ENCODE measurements at regions not wholly inside any gene's neighbourhood (a gene's known extent, or its start where the extent isn't known, plus 50 kb on each side); places are given as distances from the start of the nearest gene placed in this dataset.

DNA sequence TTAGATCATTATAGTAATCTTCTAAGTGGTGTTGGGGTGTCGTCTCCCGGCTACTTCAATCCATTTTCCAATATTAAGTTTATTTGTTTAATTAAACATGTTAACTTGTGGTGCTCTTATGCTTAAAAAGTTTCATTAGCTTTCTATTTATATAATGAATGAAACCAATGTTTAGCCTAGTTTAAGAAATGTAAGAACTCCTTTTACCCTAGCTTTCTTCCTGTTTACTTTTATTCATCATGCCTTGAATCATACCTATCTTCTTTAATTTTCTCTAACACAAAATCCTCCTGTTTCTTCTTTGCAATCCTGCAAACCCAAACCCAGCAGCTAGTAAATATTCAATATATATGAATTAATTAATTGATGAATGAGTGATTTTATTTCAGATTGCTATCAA is 1276.7 kb upstream of the PIK3C3 start:
- DNase-seq (ENCODE audit: low read depth, low spot score), result no peak

DNA sequence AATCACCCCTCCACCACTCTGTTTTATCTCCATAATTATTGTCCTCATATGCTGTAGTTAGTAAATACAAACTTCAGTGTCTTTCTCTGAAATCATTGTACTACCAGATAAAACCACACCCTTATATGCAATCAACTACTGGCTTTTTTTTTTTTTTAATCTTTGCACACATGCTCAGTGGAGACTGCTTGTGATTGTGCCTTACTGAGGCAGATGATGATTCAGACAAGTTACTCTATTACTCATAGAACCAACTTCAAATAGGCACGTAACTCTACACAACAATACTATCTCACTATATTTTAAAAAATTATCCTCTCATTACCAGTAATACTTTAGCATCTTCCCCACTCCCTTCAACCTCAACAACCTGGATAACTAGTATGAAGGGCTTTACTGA is 1278.4 kb upstream of the PIK3C3 start:
- no peak for DNase-seq (ENCODE audit: low read depth, low spot score)

DNA sequence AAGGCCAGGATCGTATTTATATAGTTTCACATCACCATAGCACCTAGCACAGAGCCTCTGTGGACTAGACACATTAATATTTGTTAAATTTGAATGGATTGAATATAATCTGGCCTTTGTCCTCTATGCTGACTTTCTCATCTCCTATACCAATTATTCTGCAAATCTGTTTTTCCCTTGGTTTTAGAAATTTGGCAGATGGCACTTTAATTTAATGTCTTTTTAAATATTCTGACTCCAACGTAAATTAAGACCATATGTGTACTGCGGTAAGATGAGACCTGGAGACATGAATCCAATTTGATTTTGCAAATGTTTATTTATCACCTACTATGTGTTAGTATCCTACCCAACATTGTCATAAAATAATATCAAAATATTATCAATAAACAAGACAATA is 1281.9 kb upstream of the PIK3C3 start:
- no peak for DNase-seq (ENCODE audit: low read depth, low spot score)

GRCh38 chr18:40672590-40672989 is 1282.4 kb upstream of the PIK3C3 start:
- no peak for DNase-seq (ENCODE audit: low read depth, low spot score)

GRCh38 chr18:40670668-40671375 is 1284.2 kb upstream of the PIK3C3 start:
- no peak for DNase-seq (ENCODE audit: low read depth, low spot score)

DNA sequence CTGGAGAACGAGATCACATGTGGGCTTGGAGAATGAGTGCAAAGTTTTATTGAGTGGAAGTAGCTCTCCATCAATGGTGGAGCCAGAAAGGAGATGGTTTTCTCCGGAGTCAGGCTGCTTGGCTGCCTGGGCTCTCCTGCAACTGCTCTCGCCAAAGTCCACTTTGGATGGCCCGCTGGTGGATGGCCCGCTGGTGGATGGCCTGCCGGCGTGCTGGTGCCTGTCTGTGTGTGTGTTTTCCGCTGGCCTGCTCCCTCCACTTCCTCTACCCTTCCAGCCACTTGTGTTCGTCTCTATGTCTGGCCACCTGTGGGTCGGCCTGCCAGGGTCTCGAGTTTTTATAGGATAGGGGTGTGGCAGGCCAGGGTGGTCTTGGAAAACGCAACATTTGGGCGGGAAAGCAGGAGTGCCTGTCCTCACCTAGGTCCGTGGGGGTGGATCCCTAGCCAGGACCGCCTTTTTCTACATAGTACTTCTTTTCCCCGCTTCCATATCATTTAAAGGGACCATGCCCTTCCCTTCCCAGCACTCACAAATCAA is 1292.1 kb upstream of the PIK3C3 start:
- no peak for DNase-seq (ENCODE audit: low read depth, low spot score)

DNA sequence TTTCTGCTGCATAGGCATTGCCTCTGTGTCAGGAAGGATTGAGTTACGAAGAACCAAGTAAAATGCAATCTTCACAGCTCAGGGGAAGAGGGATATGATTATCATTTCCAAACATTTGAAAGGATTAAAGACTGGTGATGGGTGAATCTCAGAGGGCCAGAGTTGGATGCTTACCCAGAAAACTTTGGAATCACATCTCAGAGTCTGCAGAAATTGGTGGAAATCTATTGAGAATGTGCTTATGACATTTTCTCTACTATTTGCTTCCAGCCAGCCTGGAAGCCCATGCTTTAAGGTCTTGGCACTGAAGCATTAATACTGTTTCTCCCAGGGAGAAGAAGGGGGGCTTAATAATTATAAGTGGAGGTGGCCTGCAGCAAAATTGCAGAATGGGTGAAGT is 1301.4 kb upstream of the PIK3C3 start:
- DNase-seq (ENCODE audit: low read depth, low spot score), result no peak

GRCh38 chr18:40652321-40652720 is 1302.7 kb upstream of the PIK3C3 start:
- DNase-seq (ENCODE audit: low read depth, low spot score), result no peak

DNA sequence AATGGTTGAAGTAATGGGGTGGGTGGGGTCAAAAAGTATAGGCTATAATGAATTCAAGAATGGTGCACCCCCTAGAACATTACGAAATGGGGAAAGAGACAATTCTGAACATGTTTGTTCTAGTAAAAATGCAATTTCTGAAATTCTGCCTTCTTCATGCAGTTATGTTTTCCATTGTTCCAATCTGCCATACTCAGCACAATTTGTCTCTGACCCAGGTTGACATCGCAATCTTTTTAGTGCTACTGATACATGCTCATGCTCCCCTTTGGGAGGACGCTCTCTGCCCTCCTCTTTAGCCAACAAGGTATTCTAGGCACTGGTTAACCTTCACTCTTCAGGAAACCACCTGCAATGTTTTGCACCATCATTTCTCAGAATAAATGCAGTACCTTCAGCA is 1303.9 kb upstream of the PIK3C3 start:
- no peak for DNase-seq (ENCODE audit: low read depth, low spot score)

DNA sequence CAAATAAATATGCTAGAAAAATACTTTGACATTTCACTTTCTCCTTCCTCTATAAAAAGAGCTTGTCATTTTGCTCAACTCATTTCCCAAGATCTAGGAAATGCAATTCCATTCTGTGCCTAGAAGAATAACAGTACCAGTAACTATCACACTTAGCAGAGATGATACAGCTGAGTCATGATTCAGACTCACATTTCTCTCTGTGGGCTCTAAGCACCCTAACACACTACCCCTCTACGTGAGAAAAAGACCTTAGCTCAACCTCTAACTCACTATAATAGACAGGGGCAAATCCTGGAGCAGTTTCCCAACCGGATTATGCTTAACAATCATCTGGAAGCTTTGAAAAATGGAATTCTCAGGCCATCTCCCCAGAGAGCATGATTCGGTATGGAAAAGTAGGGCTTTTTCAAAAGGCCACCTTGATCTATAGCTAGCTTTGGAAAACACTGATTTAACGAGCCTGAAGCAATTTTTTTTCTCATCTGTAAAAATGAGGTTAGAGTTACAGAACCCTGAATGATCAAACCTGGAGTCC is 1312.3 kb upstream of the PIK3C3 start:
- no peak for DNase-seq (ENCODE audit: low read depth, low spot score)

DNA sequence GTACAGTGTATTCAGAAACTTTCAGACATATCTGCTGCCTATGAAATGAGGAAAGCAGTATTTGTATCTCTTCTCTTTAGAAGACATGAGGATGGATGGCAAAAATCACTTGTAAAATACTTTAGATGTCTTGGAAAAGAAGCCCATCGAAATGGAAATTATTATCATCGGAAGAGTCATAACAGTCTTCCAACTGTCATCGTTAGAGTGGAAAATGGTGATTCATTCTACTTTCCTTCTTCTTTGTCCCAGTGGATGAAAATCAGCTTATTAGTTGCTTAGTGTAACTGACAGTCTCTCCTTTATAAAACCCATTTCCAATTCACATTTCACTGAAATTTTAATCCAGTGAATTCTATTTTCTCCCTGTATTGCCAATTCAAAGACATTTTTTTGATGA is 1323.7 kb upstream of the PIK3C3 start:
- no peak for DNase-seq (ENCODE audit: low read depth, low spot score)

DNA sequence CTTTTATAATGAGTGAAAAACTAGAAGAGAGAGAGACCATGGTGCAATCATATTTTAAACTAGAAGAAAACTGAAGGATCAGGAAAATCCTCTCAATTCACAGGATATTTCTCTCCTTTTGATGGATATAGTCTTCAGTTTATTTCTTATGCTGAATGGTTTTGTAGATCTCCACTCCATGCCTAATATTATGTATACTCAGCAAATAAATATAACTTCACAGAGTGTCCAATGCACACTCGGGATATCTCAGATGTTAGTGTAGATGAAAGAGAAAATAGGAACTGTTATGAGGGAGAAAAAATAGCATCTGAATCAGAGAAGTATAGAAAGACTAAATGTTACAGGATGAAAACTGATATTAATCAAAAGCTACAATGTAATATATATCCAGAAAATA is 1324.5 kb upstream of the PIK3C3 start:
- no peak for DNase-seq (ENCODE audit: low read depth, low spot score)

- no peak for DNase-seq (ENCODE audit: low read depth, low spot score)
Measured at GRCh38 chr18:40624959-40625358, 1330.1 kb upstream of the PIK3C3 start.

GRCh38 chr18:40613721-40614120 is 1341.3 kb upstream of the PIK3C3 start:
- DNase-seq (ENCODE audit: low read depth, low spot score), result no peak

DNA sequence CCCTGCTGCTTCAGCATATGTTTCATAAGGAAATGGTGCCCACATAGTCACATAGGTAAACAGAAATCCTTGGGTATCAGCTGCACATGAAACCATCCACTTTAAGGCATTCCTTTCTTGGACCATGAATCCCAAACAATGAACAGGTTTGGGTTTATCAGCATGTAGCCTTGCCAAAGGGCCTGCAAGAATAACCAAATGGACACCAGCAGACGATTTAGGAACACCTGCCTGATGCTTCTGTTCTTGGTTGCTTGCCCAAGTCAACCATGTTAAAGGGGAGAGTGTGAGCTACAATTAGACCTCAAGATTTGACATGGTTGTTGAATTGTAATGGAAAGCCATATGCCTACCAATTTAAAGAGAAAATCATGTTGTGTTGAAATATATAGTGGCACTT is 1342.7 kb upstream of the PIK3C3 start:
- DNase-seq (ENCODE audit: low read depth, low spot score), result no peak

GRCh38 chr18:40608226-40608625 is 1346.8 kb upstream of the PIK3C3 start:
- no peak for DNase-seq (ENCODE audit: low read depth, low spot score)

GRCh38 chr18:40607542-40608148 is 1347.4 kb upstream of the PIK3C3 start:
- DNase-seq (ENCODE audit: low read depth, low spot score), result no peak

DNA sequence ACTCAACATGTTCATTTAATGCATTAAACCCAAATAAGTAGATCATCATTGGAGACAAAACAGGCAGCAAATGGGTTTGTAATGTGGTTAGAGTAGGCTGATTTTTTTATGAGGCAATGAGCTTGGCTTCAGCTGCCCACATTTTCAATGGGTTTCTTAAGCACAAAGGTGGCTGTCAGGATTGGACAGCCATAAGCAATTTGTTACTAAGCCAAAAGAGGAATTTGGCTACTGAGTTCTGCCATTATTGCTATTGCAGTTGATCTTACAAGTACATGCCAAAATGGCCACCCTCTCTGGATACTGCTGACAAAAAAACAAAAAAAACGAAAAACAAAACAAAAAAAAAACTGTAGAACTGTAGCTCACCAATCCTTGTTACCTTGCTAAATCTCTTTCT is 1348.0 kb upstream of the PIK3C3 start:
- no peak for DNase-seq (ENCODE audit: low read depth, low spot score)

GRCh38 chr18:40583671-40584070 is 1371.4 kb upstream of the PIK3C3 start:
- no peak for DNase-seq (ENCODE audit: low read depth, low spot score)

DNA sequence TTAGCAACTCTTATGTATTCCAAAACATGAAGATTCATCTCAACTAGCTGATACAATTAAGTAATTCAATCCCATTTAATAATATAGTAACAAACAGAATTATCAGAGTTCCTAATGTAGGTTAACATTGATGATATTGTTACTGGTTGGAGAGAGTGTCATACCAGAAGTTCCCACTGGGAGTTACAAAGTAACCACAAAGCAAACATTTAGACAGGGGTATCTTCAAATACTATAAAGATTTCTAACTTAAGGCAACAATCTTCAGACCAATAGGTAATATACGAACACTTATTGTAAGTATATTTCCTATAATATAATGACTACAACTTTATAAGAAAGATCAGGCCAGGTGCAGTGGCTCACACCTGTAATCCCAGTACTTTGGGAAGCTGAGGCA is 1372.9 kb upstream of the PIK3C3 start:
- DNase-seq (ENCODE audit: low read depth, low spot score), result no peak

DNA sequence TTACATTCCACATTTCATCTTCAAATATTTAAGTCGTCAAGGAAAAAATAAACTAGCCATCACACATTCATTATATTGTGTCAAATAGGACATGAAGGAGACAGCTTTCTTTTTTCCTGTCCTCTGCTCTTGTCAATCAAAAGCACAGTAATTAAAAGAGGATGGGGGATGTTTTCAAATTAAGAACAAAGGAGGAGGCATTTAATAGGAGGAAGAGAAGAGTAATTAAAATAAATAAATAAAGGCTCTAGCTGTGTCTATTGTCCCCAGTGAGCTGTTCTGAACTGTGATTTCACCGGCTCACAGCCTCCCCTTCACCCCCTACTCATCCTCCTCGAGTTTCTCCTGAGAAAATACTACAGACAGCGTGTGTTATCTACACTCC is 1377.1 kb upstream of the PIK3C3 start:
- DNase-seq (ENCODE audit: low read depth, low spot score), result no peak

DNA sequence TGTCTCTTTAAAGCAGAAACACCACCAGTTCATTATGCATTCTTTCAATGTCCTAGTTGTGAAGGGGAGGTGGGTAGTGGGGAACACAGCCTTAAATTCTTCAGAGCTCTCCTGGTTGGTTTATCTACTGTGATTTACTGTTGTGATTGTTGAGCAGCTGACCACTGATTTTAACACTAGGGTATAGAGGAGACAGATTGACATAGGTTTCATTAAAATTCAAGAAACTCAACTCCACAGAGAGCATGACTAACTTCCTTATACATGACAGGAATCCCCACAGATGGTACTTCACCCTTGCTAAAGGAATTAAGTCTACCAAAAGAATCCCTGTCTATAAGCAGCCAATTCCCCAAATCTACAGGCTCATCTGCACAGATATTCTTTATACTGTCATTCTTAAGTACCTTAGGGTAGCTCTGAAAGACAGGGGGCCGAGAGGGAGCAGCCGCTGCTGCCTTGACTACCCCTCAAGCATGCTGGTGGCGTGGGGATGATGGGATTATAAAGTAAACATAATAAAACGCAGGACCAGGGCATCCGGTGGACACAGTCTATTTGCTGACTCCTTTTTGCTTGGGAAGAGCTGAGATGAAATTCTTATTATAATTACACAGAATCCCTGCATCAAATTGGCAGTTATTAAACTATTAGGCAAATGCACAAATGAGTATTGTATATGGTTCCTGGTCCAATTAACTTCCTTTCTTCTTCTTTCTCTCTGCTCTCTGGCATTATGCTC is 1377.6 kb upstream of the PIK3C3 start:
- DNase-seq (ENCODE audit: low read depth, low spot score), result no peak
